BLaER1 treated with 17β-estradiol and CSF1 and Interleukin-3, amounts not matched to agents 10 nM and 100 nM (cell line): ENCODE measurements at regions not wholly inside any gene's neighbourhood (a gene's known extent, or its start where the extent isn't known, plus 50 kb on each side); places are given as distances from the start of the nearest gene placed in this dataset.
"Not testable (repeated sequence)": the region's sequence is repeated elsewhere in the genome, so short reads cannot be mapped to it uniquely, and the experiment has no call there.

Experiments
- H3K27ac ChIP-seq, 11 experiments: shearing (Covaris generic); formaldehyde crosslinking; 2 replicates each; pipeline ENCODE4 v1.8.1; 2022
- H3K27me3 ChIP-seq, 11 experiments: shearing (Covaris generic); formaldehyde crosslinking; 2 replicates each; pipeline ENCODE4 v1.8.1; 2022
- H3K36me3 ChIP-seq, 11 experiments: shearing (Covaris generic); formaldehyde crosslinking; 2 replicates each; pipeline ENCODE4 v1.8.1; 2022
- H3K4me1 ChIP-seq, 10 experiments: shearing (Covaris generic); formaldehyde crosslinking; 2 replicates each; pipeline ENCODE4 v1.8.1; 2022
- H3K4me2 ChIP-seq, 11 experiments: shearing (Covaris generic); formaldehyde crosslinking; 2 replicates each; pipeline ENCODE4 v1.8.1; 2022
- H3K4me3 ChIP-seq, 10 experiments: shearing (Covaris generic); formaldehyde crosslinking; 2 replicates each; pipeline ENCODE4 v1.8.1; 2022
- H3K9ac ChIP-seq, 11 experiments: shearing (Covaris generic); formaldehyde crosslinking; 2 replicates each; pipeline ENCODE4 v1.8.1; 2022
- H3K9me3 ChIP-seq, 11 experiments: shearing (Covaris generic); formaldehyde crosslinking; replicated peaks in 1 of 11; 2 replicates each; pipeline ENCODE4 v1.8.1; 2022
- H4K20me1 ChIP-seq, 11 experiments: shearing (Covaris generic); formaldehyde crosslinking; 2 replicates each; pipeline ENCODE4 v1.8.1; 2022
- Cebpa-rat ChIP-seq, 11 experiments: shearing (Covaris generic); IDR thresholded peaks; 2 replicates each; pipeline ENCODE4 v1.8.1; 2022

- H3K4me2 ChIP-seq: peak overlapping the region in 2 of 11 experiments; percentile 28 to 48; a peak in 4 of 22 replicates
- no peaks in the 10 kb centered on the region for H3K27me3 ChIP-seq
- peaks cover 0 to 9% (median 3%) of the 10 kb centered on the region in 10 experiments; a peak in 6 of 20 replicates for H3K4me1 ChIP-seq
- H3K9ac ChIP-seq: no peak overlapping the region
- no peak overlapping the region for H3K4me3 ChIP-seq
- no peaks in the 10 kb centered on the region for H4K20me1 ChIP-seq
- H3K36me3 ChIP-seq: no peaks in the 10 kb centered on the region
- TF ChIP-seq Cebpa-rat (IDR thresholded peaks at IDR 0.05): no peak
- no peaks in the 10 kb centered on the region for H3K9me3 ChIP-seq
- H3K27ac ChIP-seq: no peak overlapping the region
Observed at GRCh38 chr13:26853323-26853722, 92.7 kb upstream of the GPR12 start.

GRCh38 chr13:26847281-26847680 lies 86.7 kb upstream of the GPR12 start:
- no peak for TF ChIP-seq Cebpa-rat (IDR thresholded peaks at IDR 0.05)
- Histone ChIP-seq H3K27me3 (no peaks in the 10 kb centered on the region), H3K4me1 (no peaks in the 10 kb centered on the region), H3K36me3 (no peaks in the 10 kb centered on the region), H3K4me3 (no peak overlapping the region), H3K9me3 (no peaks in the 10 kb centered on the region), H3K9ac (no peak overlapping the region), H3K27ac (no peak overlapping the region), H3K4me2 (no peak overlapping the region), H4K20me1 (no peaks in the 10 kb centered on the region)

GRCh38 chr13:26845063-26845462 lies 84.5 kb upstream of the GPR12 start:
- not testable (repeated sequence) for H3K36me3 ChIP-seq, H3K4me1 ChIP-seq, H3K4me2 ChIP-seq, H3K27ac ChIP-seq, H4K20me1 ChIP-seq, H3K4me3 ChIP-seq, H3K9me3 ChIP-seq, H3K27me3 ChIP-seq, H3K9ac ChIP-seq

- no peak overlapping the region for H3K27ac ChIP-seq
- H3K4me1 ChIP-seq: no peaks in the 10 kb centered on the region
- H3K9ac ChIP-seq: no peak overlapping the region
- no peaks in the 10 kb centered on the region for H4K20me1 ChIP-seq
- H3K4me2 ChIP-seq: no peak overlapping the region
- H3K36me3 ChIP-seq: no peaks in the 10 kb centered on the region
- TF ChIP-seq Cebpa-rat (IDR thresholded peaks at IDR 0.05): no peak
- H3K27me3 ChIP-seq: no peaks in the 10 kb centered on the region
- no peak overlapping the region for H3K4me3 ChIP-seq
- H3K9me3 ChIP-seq: peaks cover 0 to 5% (median 0%) of the 10 kb centered on the region in 11 experiments; a peak in 1 of 22 replicates
Observed at GRCh38 chr13:26839682-26840081, 79.1 kb upstream of the GPR12 start.

- Histone ChIP-seq H3K4me2 (no peak overlapping the region), H3K27me3 (no peaks in the 10 kb centered on the region), H3K9me3 (peaks cover 0 to 5% (median 0%) of the 10 kb centered on the region in 11 experiments; a peak in 1 of 22 replicates), H3K4me3 (no peak overlapping the region), H3K36me3 (no peaks in the 10 kb centered on the region), H3K9ac (no peak overlapping the region), H3K4me1 (no peaks in the 10 kb centered on the region), H3K27ac (no peak overlapping the region), H4K20me1 (no peaks in the 10 kb centered on the region)
- no peak for TF ChIP-seq Cebpa-rat (IDR thresholded peaks at IDR 0.05)
Observed at GRCh38 chr13:26838821-26839220, 78.2 kb upstream of the GPR12 start.

GRCh38 chr13:26837997-26838396 lies 77.4 kb upstream of the GPR12 start:
- H4K20me1 ChIP-seq: no peaks in the 10 kb centered on the region
- H3K4me1 ChIP-seq: no peaks in the 10 kb centered on the region
- H3K4me3 ChIP-seq: no peak overlapping the region
- no peaks in the 10 kb centered on the region for H3K36me3 ChIP-seq
- no peak for TF ChIP-seq Cebpa-rat (IDR thresholded peaks at IDR 0.05)
- no peak overlapping the region for H3K27ac ChIP-seq
- no peak overlapping the region for H3K4me2 ChIP-seq
- H3K27me3 ChIP-seq: no peaks in the 10 kb centered on the region
- H3K9ac ChIP-seq: no peak overlapping the region
- peaks cover 0 to 5% (median 0%) of the 10 kb centered on the region in 11 experiments; a peak in 1 of 22 replicates for H3K9me3 ChIP-seq

- Histone ChIP-seq H4K20me1 (no peaks in the 10 kb centered on the region), H3K9ac (no peak overlapping the region), H3K27me3 (no peaks in the 10 kb centered on the region), H3K4me2 (no peak overlapping the region), H3K4me3 (no peak overlapping the region), H3K9me3 (peaks cover 0 to 5% (median 0%) of the 10 kb centered on the region in 11 experiments; a peak in 1 of 22 replicates), H3K36me3 (no peaks in the 10 kb centered on the region), H3K4me1 (no peaks in the 10 kb centered on the region), H3K27ac (no peak overlapping the region)
- no peak for TF ChIP-seq Cebpa-rat (IDR thresholded peaks at IDR 0.05)
Observed at GRCh38 chr13:26837102-26837501, 76.5 kb upstream of the GPR12 start.

GRCh38 chr13:26836626-26837025 lies 76.0 kb upstream of the GPR12 start:
- H3K27me3 ChIP-seq: no peaks in the 10 kb centered on the region
- peaks cover 0 to 2% (median 0%) of the 10 kb centered on the region in 10 experiments; a peak in 1 of 20 replicates for H3K4me1 ChIP-seq
- peaks cover 0 to 5% (median 0%) of the 10 kb centered on the region in 11 experiments; a peak in 1 of 22 replicates for H3K9me3 ChIP-seq
- no peak overlapping the region for H3K4me3 ChIP-seq
- TF ChIP-seq Cebpa-rat (IDR thresholded peaks at IDR 0.05): no peak
- no peak overlapping the region for H3K9ac ChIP-seq
- no peak overlapping the region for H3K27ac ChIP-seq
- H4K20me1 ChIP-seq: no peaks in the 10 kb centered on the region
- H3K36me3 ChIP-seq: no peaks in the 10 kb centered on the region
- H3K4me2 ChIP-seq: no peak overlapping the region

- no peaks in the 10 kb centered on the region for H3K27me3 ChIP-seq
- no peaks in the 10 kb centered on the region for H4K20me1 ChIP-seq
- peaks cover 0 to 5% (median 0%) of the 10 kb centered on the region in 11 experiments; a peak in 1 of 22 replicates for H3K9me3 ChIP-seq
- H3K4me1 ChIP-seq: peaks cover 0 to 6% (median 0%) of the 10 kb centered on the region in 10 experiments; a peak in 3 of 20 replicates
- no peak for TF ChIP-seq Cebpa-rat (IDR thresholded peaks at IDR 0.05)
- H3K36me3 ChIP-seq: no peaks in the 10 kb centered on the region
- no peak overlapping the region for H3K27ac ChIP-seq
- no peak overlapping the region for H3K9ac ChIP-seq
- H3K4me3 ChIP-seq: no peak overlapping the region
- no peak overlapping the region for H3K4me2 ChIP-seq
Observed at GRCh38 chr13:26834646-26835045, 74.1 kb upstream of the GPR12 start.

- no peak overlapping the region for H3K4me3 ChIP-seq
- TF ChIP-seq Cebpa-rat (IDR thresholded peaks at IDR 0.05): no peak
- H3K9me3 ChIP-seq: peaks cover 0 to 5% (median 0%) of the 10 kb centered on the region in 11 experiments; a peak in 1 of 22 replicates
- no peaks in the 10 kb centered on the region for H3K36me3 ChIP-seq
- no peaks in the 10 kb centered on the region for H4K20me1 ChIP-seq
- H3K4me1 ChIP-seq: peaks cover 0 to 6% (median 0%) of the 10 kb centered on the region in 10 experiments; a peak in 3 of 20 replicates
- H3K4me2 ChIP-seq: 0 out of 22 replicates have a peak overlapping the region, but pooled peaks of 1 of the 11 experiments have one; percentile 4
- H3K9ac ChIP-seq: no peak overlapping the region
- no peaks in the 10 kb centered on the region for H3K27me3 ChIP-seq
- H3K27ac ChIP-seq: no peak overlapping the region
Observed at GRCh38 chr13:26831336-26831908, 70.8 kb upstream of the GPR12 start.
